Nephron (organoid): ENCODE measurements at regions not wholly inside any gene's neighbourhood (a gene's known extent, or its start where the extent isn't known, plus 50 kb on each side); places are given as distances from the start of the nearest gene placed in this dataset.

Source experiments
- H3K27ac Mint-ChIP-seq, 3 experiments: 2 replicates each; pipeline ENCODE4 v1.8.0; 2020; ENCODE audit warnings: mixed read lengths in 3 of 3, mild to moderate bottlenecking in 2 of 3, moderate library complexity in 1 of 3
- H3K27me3 Mint-ChIP-seq: 2 replicates; pipeline ENCODE4 v1.8.0; 2021; ENCODE audit warnings: low read depth, mild to moderate bottlenecking, moderate library complexity, mixed read lengths
- H3K36me3 Mint-ChIP-seq: 2 replicates; pipeline ENCODE4 v1.8.0; 2020; ENCODE audit warnings: low read depth, mixed read lengths
- H3K4me1 Mint-ChIP-seq: 2 replicates; pipeline ENCODE4 v1.8.0; 2020; ENCODE audit warnings: mixed read lengths
- H3K4me3 Mint-ChIP-seq, 3 experiments: 2 replicates each; pipeline ENCODE4 v1.8.0; 2020; ENCODE audit warnings: mild to moderate bottlenecking in 3 of 3, mixed read lengths in 3 of 3, moderate library complexity in 2 of 3
- H3K9me3 Mint-ChIP-seq: 2 replicates; pipeline ENCODE4 v1.8.0; 2020; ENCODE audit warnings: mixed read lengths
- CTCF ChIP-seq, 3 experiments: fragments of 200-600 bp; sonication (generic); IDR thresholded peaks; one replicate each; pipeline ENCODE4 v1.5.0; 2021; ENCODE audit warnings: antibody characterized with exemption in 3 of 3; ENCODE audit not compliant: unreplicated experiment in 3 of 3

DNA sequence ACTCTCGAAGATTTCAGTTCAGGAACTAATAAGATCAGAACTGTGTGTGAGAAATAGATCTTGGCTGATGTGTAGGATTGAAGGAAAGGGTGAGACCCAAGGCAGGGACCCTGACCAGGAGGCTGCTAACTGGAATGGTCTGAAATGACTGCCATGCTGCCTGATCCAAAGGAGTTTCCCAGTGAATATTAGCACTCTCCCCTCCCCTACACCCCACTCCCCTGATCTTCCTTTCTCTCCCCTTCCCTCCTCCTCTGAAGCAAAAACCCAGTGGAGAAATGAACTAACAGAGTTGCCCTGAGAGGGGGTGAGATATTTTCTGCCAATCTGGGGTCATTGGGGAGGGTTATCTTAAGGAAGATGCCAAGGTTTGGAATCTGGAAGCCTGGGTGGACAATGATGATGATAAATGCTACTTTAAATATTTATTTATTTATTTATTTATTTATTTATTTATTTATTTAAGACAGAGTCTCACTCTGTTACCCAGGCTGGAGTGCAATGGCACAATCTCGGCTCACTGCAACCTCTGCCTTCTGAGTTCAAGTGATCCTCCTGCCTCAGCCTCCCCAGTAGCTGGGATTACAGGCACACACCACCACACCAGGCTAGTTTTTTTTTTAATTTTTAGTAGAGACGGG is 371.0 kb upstream of the CHD6 start:
- no peak overlapping the region for H3K4me3 Mint-ChIP-seq
- H3K27me3 Mint-ChIP-seq = peaks cover 8% of the 10 kb centered on the region
- no peak overlapping the region for H3K27ac Mint-ChIP-seq
- H3K9me3 Mint-ChIP-seq = peaks cover 9% of the 10 kb centered on the region
- H3K36me3 Mint-ChIP-seq = no peaks in the 10 kb centered on the region
- TF ChIP-seq CTCF (IDR thresholded peaks at IDR 0.05; ENCODE audit: unreplicated experiment in 3 of 3) = no peak
- peaks cover 9% of the 10 kb centered on the region for H3K4me1 Mint-ChIP-seq

DNA sequence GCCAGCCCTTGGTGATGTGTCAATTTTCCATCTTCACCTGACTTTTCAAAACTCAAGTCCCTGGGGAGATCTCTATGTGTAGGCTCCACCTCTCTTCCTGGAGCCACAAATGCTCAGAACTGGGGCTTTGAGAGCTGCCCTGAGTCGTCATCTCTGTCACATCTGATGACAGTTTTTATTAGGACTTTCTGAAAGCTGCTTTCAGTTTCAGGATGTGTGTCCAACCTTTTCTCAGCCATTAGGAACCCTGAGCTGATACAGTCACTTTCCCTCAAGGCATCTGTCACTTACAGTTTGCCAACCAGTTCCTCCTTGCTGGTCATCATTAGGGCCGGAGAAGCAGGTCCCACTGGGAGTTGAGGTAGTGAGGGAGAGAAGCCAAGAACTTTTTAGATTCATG is 365.9 kb upstream of the CHD6 start:
- Mint-ChIP-seq H3K4me3 (no peak overlapping the region), H3K9me3 (peaks cover 9% of the 10 kb centered on the region), H3K27me3 (peaks cover 3% of the 10 kb centered on the region), H3K27ac (no peak overlapping the region), H3K4me1 (no peaks in the 10 kb centered on the region), H3K36me3 (no peaks in the 10 kb centered on the region)
- TF ChIP-seq CTCF (IDR thresholded peaks at IDR 0.05; ENCODE audit: unreplicated experiment in 3 of 3) = no peak

- Mint-ChIP-seq H3K9me3 (peaks cover 9% of the 10 kb centered on the region), H3K36me3 (no peaks in the 10 kb centered on the region)
- no peak for TF ChIP-seq CTCF (IDR thresholded peaks at IDR 0.05; ENCODE audit: unreplicated experiment in 3 of 3)
These were observed 365.0 kb upstream of the CHD6 start for GRCh38 chr20:41983159-41983558.

DNA sequence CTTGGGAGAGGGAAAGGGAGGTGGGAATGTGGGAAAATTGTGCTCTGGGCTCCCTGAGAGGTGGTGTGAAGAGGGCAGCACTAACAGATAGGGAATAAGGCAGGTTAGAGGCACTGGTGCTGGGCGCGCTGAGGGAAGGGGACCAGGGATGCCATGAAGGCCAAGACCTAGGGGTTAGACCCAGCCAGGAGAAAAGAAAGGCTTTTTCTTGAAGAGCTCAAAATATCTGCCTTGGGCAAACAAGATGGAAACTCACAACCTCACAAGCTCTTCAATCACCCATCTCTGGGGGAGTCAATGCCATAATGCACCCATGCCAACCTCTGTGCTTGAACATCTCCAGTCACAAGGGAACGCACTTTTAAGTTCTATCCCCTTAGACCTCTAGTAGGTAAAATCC is 363.6 kb upstream of the CHD6 start:
- Mint-ChIP-seq H3K4me1 (no peaks in the 10 kb centered on the region), H3K27ac (no peak overlapping the region), H3K4me3 (no peak overlapping the region), H3K36me3 (no peaks in the 10 kb centered on the region), H3K27me3 (peaks cover 3% of the 10 kb centered on the region), H3K9me3 (peaks cover 3% of the 10 kb centered on the region)
- TF ChIP-seq CTCF (IDR thresholded peaks at IDR 0.05; ENCODE audit: unreplicated experiment in 3 of 3) = no peak

More at GRCh38 chr20:41983159-41983558, 365.0 kb upstream of the CHD6 start:
- H3K4me3 Mint-ChIP-seq = no peak overlapping the region
- peaks cover 3% of the 10 kb centered on the region for H3K27me3 Mint-ChIP-seq
- no peaks in the 10 kb centered on the region for H3K4me1 Mint-ChIP-seq
- no peak overlapping the region for H3K27ac Mint-ChIP-seq

GRCh38 chr20:41978875-41979274 is 360.7 kb upstream of the CHD6 start:
- TF ChIP-seq CTCF (IDR thresholded peaks at IDR 0.05; ENCODE audit: unreplicated experiment in 3 of 3) = no peak
- H3K36me3 Mint-ChIP-seq = no peaks in the 10 kb centered on the region
- H3K4me3 Mint-ChIP-seq = no peak overlapping the region
- H3K9me3 Mint-ChIP-seq = no peaks in the 10 kb centered on the region
- H3K27me3 Mint-ChIP-seq = peaks cover 7% of the 10 kb centered on the region
- H3K4me1 Mint-ChIP-seq = no peaks in the 10 kb centered on the region
- no peak overlapping the region for H3K27ac Mint-ChIP-seq

- H3K27ac Mint-ChIP-seq = no peak overlapping the region
- TF ChIP-seq CTCF (IDR thresholded peaks at IDR 0.05; ENCODE audit: unreplicated experiment in 3 of 3) = no peak
- H3K36me3 Mint-ChIP-seq = no peaks in the 10 kb centered on the region
- H3K9me3 Mint-ChIP-seq = no peaks in the 10 kb centered on the region
- no peaks in the 10 kb centered on the region for H3K4me1 Mint-ChIP-seq
- H3K27me3 Mint-ChIP-seq = peaks cover 11% of the 10 kb centered on the region
- no peak overlapping the region for H3K4me3 Mint-ChIP-seq
These were observed 360.1 kb upstream of the CHD6 start for GRCh38 chr20:41978246-41978790.
